Coronary artery (tissue), 2 donors: ENCODE measurements at regions not wholly inside any gene's neighbourhood (a gene's known extent, or its start where the extent isn't known, plus 50 kb on each side); places are given as distances from the start of the nearest gene placed in this dataset.

Source experiments
- DNase-seq: peaks from one replicate; pipeline ENCODE4 v3.0.0-alpha.2; 2017; ENCODE audit warnings: low spot score
- H3K27ac ChIP-seq, 2 donors: fragments of 200-600 bp; sonication (generic); one replicate each; pipeline ENCODE4 v1.5.1; 2016 to 2019
- H3K4me3 ChIP-seq: fragments of 200-600 bp; sonication (generic); 2 replicates; pipeline ENCODE4 v1.5.1; 2016; ENCODE audit warnings: mild to moderate bottlenecking, moderate library complexity
- TF ChIP-seq, protein P1 (sequence below): fragments of 200-600 bp; sonication (generic); IDR thresholded peaks from one replicate; pipeline ENCODE4 v1.5.1; 2019; ENCODE audit warnings: antibody characterized with exemption

DNA sequence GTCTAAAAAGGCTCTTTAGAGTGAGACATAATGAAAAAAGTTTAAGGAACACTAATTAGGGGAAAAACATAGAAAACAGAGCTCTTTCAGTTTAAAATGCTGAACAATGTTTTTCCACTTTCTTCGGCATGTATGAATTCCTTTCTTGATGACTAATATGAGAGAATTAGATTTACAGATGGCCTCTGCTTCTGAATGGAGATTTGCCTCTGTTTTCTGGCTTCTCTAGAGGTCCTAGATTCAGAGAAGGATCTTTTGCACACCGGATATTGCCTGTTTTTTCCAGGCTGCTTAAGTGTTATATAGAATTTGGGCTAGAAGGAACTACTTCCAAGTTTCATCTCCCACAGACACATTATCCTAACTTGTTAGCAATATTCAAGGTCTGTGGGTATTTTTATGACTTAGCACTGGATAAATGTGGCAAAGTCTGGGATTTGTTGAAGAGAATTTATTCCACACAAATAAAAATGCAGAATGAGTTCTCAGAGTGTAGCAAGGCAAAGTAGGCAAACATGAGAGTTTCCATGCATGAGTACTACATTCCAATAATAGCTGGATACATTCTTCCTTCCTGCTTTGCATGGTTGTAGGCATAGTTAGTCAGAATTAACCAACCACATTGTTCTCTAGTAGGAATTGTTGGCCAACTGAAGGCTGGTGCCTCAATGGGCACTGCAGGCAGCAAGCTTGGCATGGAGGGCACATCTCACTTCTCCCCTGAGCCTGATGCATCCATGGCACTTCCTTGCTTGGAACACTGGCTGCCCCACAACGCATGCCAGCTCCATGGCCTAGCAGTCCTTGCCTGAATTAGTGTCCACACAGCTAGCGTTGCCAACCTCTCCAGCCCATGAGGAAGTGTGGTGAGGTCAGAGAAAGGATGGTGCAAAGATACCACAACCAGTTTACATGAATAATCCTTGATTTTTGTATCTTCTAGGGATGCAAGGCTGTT, 224.2 kb downstream of the CLIC5 start:
- H3K4me3 ChIP-seq, result no peak overlapping the region
- no peak overlapping the region for H3K27ac ChIP-seq
- DNase-seq, result no peak
- TF ChIP-seq, protein P1, sequence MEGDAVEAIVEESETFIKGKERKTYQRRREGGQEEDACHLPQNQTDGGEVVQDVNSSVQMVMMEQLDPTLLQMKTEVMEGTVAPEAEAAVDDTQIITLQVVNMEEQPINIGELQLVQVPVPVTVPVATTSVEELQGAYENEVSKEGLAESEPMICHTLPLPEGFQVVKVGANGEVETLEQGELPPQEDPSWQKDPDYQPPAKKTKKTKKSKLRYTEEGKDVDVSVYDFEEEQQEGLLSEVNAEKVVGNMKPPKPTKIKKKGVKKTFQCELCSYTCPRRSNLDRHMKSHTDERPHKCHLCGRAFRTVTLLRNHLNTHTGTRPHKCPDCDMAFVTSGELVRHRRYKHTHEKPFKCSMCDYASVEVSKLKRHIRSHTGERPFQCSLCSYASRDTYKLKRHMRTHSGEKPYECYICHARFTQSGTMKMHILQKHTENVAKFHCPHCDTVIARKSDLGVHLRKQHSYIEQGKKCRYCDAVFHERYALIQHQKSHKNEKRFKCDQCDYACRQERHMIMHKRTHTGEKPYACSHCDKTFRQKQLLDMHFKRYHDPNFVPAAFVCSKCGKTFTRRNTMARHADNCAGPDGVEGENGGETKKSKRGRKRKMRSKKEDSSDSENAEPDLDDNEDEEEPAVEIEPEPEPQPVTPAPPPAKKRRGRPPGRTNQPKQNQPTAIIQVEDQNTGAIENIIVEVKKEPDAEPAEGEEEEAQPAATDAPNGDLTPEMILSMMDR, result no peak

DNA sequence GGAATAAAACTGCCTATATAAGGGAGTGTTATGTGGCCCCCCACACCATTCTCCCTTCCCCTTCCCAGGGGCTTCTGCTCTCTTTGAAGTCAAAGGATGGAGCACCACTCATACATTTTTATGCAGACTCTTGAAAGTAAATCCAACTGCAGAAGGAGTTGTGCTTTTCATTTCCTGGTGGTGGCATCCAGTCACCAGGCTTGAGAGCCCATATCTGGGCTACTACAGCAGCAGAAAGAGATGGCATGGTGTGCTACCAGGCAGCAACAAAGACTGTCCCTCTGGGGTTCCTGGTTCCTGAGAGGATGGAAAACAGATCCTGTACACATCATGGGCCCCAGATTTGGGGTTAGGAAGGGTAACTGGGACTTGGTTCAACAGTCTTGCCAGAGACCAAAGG, 226.4 kb downstream of the CLIC5 start:
- Histone ChIP-seq H3K4me3 (no peak overlapping the region), H3K27ac (no peak overlapping the region)
- TF ChIP-seq, protein P1, result no peak
- DNase-seq, result no peak

DNA sequence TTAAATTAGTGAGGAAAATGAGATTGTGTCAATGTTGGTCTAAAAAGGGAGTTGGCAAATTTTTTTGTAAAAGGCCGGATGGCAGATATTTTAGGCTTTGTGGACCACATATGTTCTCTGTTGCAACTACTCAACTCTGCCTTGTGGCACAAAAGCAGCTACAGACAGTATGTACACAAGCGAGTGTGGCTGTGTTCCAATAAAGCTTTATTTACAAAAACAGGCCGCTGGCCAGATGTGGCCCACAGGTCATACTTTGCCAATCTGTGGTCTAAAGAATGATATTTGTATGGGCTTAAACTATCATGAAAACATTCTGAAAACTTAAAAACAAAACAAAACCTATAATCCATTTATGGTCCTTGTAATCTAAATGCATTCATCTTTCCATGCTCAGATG, 228.3 kb downstream of the CLIC5 start:
- DNase-seq, result no peak
- no peak overlapping the region for H3K4me3 ChIP-seq
- H3K27ac ChIP-seq, result no peak overlapping the region
- TF ChIP-seq, protein P1, result no peak

DNA sequence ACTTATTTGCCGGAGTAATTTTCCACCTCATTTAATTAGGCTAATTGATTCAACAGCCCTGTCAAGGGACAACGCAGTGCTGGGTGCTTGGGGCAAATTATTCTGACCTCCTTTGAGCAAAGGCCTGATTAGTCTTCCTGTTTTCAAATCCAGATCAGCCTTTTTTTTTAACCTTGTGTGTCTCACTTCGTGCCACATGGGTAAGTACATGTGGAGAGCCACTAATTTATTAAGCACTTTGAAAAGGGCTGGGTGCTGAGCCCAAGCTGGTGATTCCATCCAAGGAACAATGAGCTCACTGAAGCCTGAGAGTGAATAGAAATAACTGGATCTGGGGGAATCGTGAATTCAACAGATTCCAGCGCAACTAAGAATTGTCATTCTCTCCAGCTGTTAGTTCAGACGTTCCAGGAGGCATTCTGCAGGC, 229.3 kb downstream of the CLIC5 start:
- Histone ChIP-seq H3K4me3 (no peak overlapping the region), H3K27ac (no peak overlapping the region)
- no peak for DNase-seq
- TF ChIP-seq, protein P1, result no peak

DNA sequence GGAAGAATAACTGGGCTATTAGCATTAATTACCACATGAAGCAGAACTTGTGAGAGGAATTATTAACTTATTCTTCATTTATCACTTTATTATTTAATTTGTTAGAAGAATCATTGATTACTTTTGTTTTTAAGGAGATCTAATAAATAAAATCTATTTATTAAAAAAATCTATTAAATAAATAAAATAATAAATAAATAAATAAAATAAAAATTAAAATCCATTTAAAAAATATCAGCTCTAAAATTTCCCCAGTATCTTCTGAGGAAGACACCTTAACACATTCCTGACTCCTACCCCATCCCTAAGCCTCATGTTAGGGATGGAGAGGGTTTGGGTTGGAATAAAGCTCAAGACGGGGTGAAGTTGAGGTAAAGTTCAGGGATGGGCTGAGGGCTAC, 231.4 kb downstream of the CLIC5 start:
- no peak for DNase-seq
- no peak overlapping the region for H3K27ac ChIP-seq
- TF ChIP-seq, protein P1, result no peak
- no peak overlapping the region for H3K4me3 ChIP-seq

DNA sequence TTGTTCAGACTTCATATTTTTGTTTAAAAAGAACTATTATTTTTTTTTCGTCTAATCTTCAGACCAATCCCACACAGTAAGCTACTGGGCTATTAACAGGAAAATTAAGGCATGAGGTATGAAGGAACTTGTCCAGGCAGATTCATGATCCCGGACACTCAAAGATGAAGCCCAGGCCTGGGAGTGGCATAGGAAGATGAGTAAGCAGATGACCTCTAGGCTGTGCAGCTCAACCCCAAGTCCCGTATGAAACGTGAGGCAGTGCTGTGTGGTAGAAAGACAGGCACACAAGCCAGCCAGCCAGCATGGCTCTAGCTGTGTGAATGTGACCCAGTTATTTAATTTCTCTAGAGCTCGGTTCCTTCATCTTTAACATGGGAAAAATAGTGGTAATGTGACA, 231.9 kb downstream of the CLIC5 start:
- TF ChIP-seq, protein P1, result no peak
- no peak for DNase-seq

DNA sequence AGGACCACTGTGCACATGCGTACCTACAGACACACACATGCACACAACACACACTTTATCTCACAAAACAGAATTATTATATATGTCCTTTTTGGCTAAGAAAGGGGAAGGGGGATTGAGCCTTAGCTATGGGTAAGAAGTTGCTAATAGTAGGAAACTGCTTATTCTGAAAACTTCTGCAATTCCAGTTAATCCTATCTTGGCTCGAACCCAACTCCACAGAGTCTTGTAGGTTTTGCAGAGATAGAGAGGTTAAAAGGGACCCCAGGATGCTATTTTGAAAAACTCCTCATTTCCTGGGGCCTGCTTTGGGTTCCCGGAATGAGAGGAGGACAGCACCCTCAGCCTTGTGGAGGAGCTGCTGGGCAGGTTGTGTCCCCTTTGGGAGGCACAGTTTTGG, 233.8 kb downstream of the CLIC5 start:
- DNase-seq, result no peak
- TF ChIP-seq, protein P1, result no peak
- Histone ChIP-seq H3K27ac (no peak overlapping the region), H3K4me3 (no peak overlapping the region)

More for the DNA sequence above, 231.9 kb downstream of the CLIC5 start:
- Histone ChIP-seq H3K4me3 (no peak overlapping the region), H3K27ac (no peak overlapping the region)
